CD4-positive, alpha-beta T cell (primary cell): ENCODE measurements at regions not wholly inside any gene's neighbourhood (a gene's known extent, or its start where the extent isn't known, plus 50 kb on each side); places are given as distances from the start of the nearest gene placed in this dataset.

ENCODE experiments used
- ATAC-seq: fragments of 200-7000 bp; cut with Tn5 transposase; one replicate; pipeline ENCODE4 v1.10.0; 2022; ENCODE audit warnings: mild to moderate bottlenecking; ENCODE audit not compliant: poor library complexity
- CTCF ChIA-PET: fragments of 350-600 bp; sonication (Branson Sonifier 250); formaldehyde crosslinking; loops from one replicate; lab custom pipeline; 2021; ENCODE audit warnings: antibody characterized with exemption, inconsistent platforms; lab: Charles Lee
- POLR2A ChIA-PET: fragments of 350-600 bp; sonication (Branson Sonifier 250); formaldehyde crosslinking; loops from one replicate; lab custom pipeline; 2021; ENCODE audit warnings: antibody characterized with exemption, inconsistent platforms; lab: Charles Lee
- DNase-seq, 14 experiments: peaks; one replicate each; pipeline ENCODE4 v3.0.0-alpha.2; 2013 to 2020; ENCODE audit warnings: mixed read lengths in 2 of 14
- H3K27ac ChIP-seq, 2 donors: one replicate each; pipeline versions ENCODE4 v1.5.1 to v1.7.0; 2013; ENCODE audit warnings: low read length in 2 of 2, low read depth in 1 of 2, mild to moderate bottlenecking in 1 of 2
- H3K27me3 ChIP-seq, 2 experiments: 1 replicate in 1 of 2; 2 replicates in 1 of 2; pipeline versions ENCODE4 v1.6.1 to v1.7.0; 2013; ENCODE audit warnings: low read length in 2 of 2, control low read depth in 1 of 2, mild to moderate bottlenecking in 1 of 2, moderate library complexity in 1 of 2; ENCODE audit not compliant: insufficient read depth in 2 of 2, control insufficient read depth in 1 of 2
- H3K36me3 ChIP-seq: one replicate; pipeline ENCODE4 v1.6.1; 2013; ENCODE audit warnings: low read length, control low read depth; ENCODE audit not compliant: insufficient read depth
- H3K4me1 ChIP-seq: one replicate; pipeline ENCODE4 v1.6.1; 2013; ENCODE audit warnings: low read length, control low read depth; ENCODE audit not compliant: insufficient read depth
- H3K4me3 ChIP-seq: one replicate; pipeline ENCODE4 v1.5.1; 2013; ENCODE audit warnings: mild to moderate bottlenecking, low read length, moderate library complexity
- H3K9me3 ChIP-seq, 2 experiments: 1 replicate in 1 of 2; 2 replicates in 1 of 2; pipeline versions ENCODE4 v1.6.1 to v1.7.0; 2013; ENCODE audit warnings: low read length in 2 of 2, mild to moderate bottlenecking in 2 of 2, control low read depth in 1 of 2, moderate library complexity in 1 of 2; ENCODE audit not compliant: control insufficient read depth in 1 of 2, insufficient read depth in 1 of 2
- H3K27ac Mint-ChIP-seq: one replicate; pipeline ENCODE4 v1.8.0; 2020; ENCODE audit warnings: mixed read lengths
- H3K27me3 Mint-ChIP-seq: one replicate; pipeline ENCODE4 v1.8.0; 2021; ENCODE audit warnings: mixed read lengths
- H3K36me3 Mint-ChIP-seq: one replicate; pipeline ENCODE4 v1.8.0; 2021; ENCODE audit warnings: low read depth, mixed read lengths
- H3K4me1 Mint-ChIP-seq: one replicate; pipeline ENCODE4 v1.8.0; 2021; ENCODE audit warnings: low read depth, mixed read lengths
- H3K4me3 Mint-ChIP-seq: one replicate; pipeline ENCODE4 v1.8.0; 2020; ENCODE audit warnings: mild to moderate bottlenecking, mixed read lengths
- H3K9me3 Mint-ChIP-seq: one replicate; pipeline ENCODE4 v1.8.0; 2020; ENCODE audit warnings: mixed read lengths
- CTCF ChIP-seq: fragments of 200-600 bp; IDR thresholded peaks from one replicate; pipeline ENCODE4 v1.8.0; 2022; ENCODE audit warnings: antibody characterized with exemption, mild to moderate bottlenecking
- intact Hi-C, 2 experiments: fragments of 100-400 bp; cut with DNase I in 1 of 2; cut with micrococcal nuclease in 1 of 2; formaldehyde crosslinking; loops; one replicate each; pipeline versions ENCODE4 v1.15.1 to v1.9.0; 2023 to 2025; cut with DNase I, micrococcal nuclease

GRCh38 chr11:30811226-30811755 is 225.1 kb upstream of the MPPED2 start:
- Histone ChIP-seq H3K36me3 (no peaks in the 10 kb centered on the region), H3K9me3 (no peaks in the 10 kb centered on the region), H3K4me1 (no peaks in the 10 kb centered on the region), H3K27ac (no peak overlapping the region), H3K4me3 (no peak overlapping the region), H3K27me3 (no peaks in the 10 kb centered on the region)
- ATAC-seq (no peak), DNase-seq (no peak)
- Mint-ChIP-seq H3K4me1 (no peaks in the 10 kb centered on the region), H3K27ac (no peak overlapping the region), H3K4me3 (no peak overlapping the region), H3K27me3 (no peaks in the 10 kb centered on the region), H3K36me3 (no peaks in the 10 kb centered on the region), H3K9me3 (peaks cover 3% of the 10 kb centered on the region)
- ChIA-PET POLR2A (no interaction called here), CTCF (no interaction called here)
- intact Hi-C loops = no loop called here
- no peak for TF ChIP-seq CTCF

- ChIA-PET POLR2A (no interaction called here), CTCF (no interaction called here)
- H3K9me3 Mint-ChIP-seq = peaks cover 3% of the 10 kb centered on the region
- H3K4me3 Mint-ChIP-seq = no peak overlapping the region
- H3K4me3 ChIP-seq = no peak overlapping the region
- intact Hi-C loops = no loop called here
- H3K4me1 Mint-ChIP-seq = no peaks in the 10 kb centered on the region
- no peaks in the 10 kb centered on the region for H3K27me3 Mint-ChIP-seq
- no peak overlapping the region for H3K27ac Mint-ChIP-seq
- no peaks in the 10 kb centered on the region for H3K9me3 ChIP-seq
- H3K4me1 ChIP-seq = no peaks in the 10 kb centered on the region
- DNase-seq (no peak), ATAC-seq (no peak)
- H3K36me3 ChIP-seq = no peaks in the 10 kb centered on the region
- no peaks in the 10 kb centered on the region for H3K36me3 Mint-ChIP-seq
- H3K27ac ChIP-seq = no peak overlapping the region
- H3K27me3 ChIP-seq = no peaks in the 10 kb centered on the region
- no peak for TF ChIP-seq CTCF
Measured at GRCh38 chr11:30810116-30810515, 224.0 kb upstream of the MPPED2 start.

- Mint-ChIP-seq H3K36me3 (no peaks in the 10 kb centered on the region), H3K9me3 (peaks cover 3% of the 10 kb centered on the region), H3K27ac (no peak overlapping the region), H3K4me3 (no peak overlapping the region), H3K27me3 (no peaks in the 10 kb centered on the region), H3K4me1 (no peaks in the 10 kb centered on the region)
- CTCF ChIA-PET = no interaction called here
- ATAC-seq (no peak), DNase-seq (no peak)
- Histone ChIP-seq H3K27me3 (no peaks in the 10 kb centered on the region), H3K4me3 (no peak overlapping the region), H3K9me3 (no peaks in the 10 kb centered on the region), H3K36me3 (no peaks in the 10 kb centered on the region), H3K4me1 (no peaks in the 10 kb centered on the region), H3K27ac (no peak overlapping the region)
- TF ChIP-seq CTCF = no peak
- intact Hi-C loops = no loop called here
- POLR2A ChIA-PET = no interaction called here
Measured at GRCh38 chr11:30801357-30801756, 215.2 kb upstream of the MPPED2 start.
